ENCODE measurements at regions not wholly inside any gene's neighbourhood (a gene's known extent, or its start where the extent isn't known, plus 50 kb on each side); places are given as distances from the start of the nearest gene placed in this dataset.
"Not testable (repeated sequence)": the region's sequence is repeated elsewhere in the genome, so short reads cannot be mapped to it uniquely, and the experiment has no call there.

GRCh38 chr15:20386198-20386597 is 155.4 kb downstream of the GOLGA6L6 start:
- in situ Hi-C loops (cut with HindIII; ENCODE audit: low pct_unique_long_range_greater_than_20kb, low sequenced_read_pairs), result no loop called here
- no peak for DNase-seq (ENCODE audit: low read depth in 1 of 2, low spot score in 1 of 2)
- no peak for TF ChIP-seq JUND (IDR thresholded peaks at IDR 0.05; ENCODE audit: low read depth)

GRCh38 chr15:20380199-20380598 is 161.4 kb downstream of the GOLGA6L6 start:
- DNase-seq (ENCODE audit: low read depth in 1 of 2, low spot score in 1 of 2); in situ Hi-C loops (cut with HindIII; ENCODE audit: low pct_unique_long_range_greater_than_20kb, low sequenced_read_pairs): not testable (repeated sequence)

- no peak for DNase-seq (ENCODE audit: low read depth in 1 of 2, low spot score in 1 of 2)
- no peak for TF ChIP-seq JUND (IDR thresholded peaks at IDR 0.05; ENCODE audit: low read depth)
- in situ Hi-C loops (cut with HindIII; ENCODE audit: low pct_unique_long_range_greater_than_20kb, low sequenced_read_pairs), result no loop called here
Observed at GRCh38 chr15:20376872-20377271, 164.7 kb downstream of the GOLGA6L6 start.

GRCh38 chr15:20372416-20372815 is 169.2 kb downstream of the GOLGA6L6 start:
- in situ Hi-C loops (cut with HindIII; ENCODE audit: low pct_unique_long_range_greater_than_20kb, low sequenced_read_pairs); DNase-seq (ENCODE audit: low read depth in 1 of 2, low spot score in 1 of 2): not testable (repeated sequence)

- no peak for TF ChIP-seq JUND (IDR thresholded peaks at IDR 0.05; ENCODE audit: low read depth)
- no peak for DNase-seq (ENCODE audit: low read depth in 1 of 2, low spot score in 1 of 2)
- in situ Hi-C loops (cut with HindIII; ENCODE audit: low pct_unique_long_range_greater_than_20kb, low sequenced_read_pairs), result no loop called here
Observed at GRCh38 chr15:20369500-20369899, 172.1 kb downstream of the GOLGA6L6 start.

- no peak for DNase-seq (ENCODE audit: low read depth in 1 of 2, low spot score in 1 of 2)
- in situ Hi-C loops (cut with HindIII; ENCODE audit: low pct_unique_long_range_greater_than_20kb, low sequenced_read_pairs), result no loop called here
- no peak for TF ChIP-seq JUND (IDR thresholded peaks at IDR 0.05; ENCODE audit: low read depth)
Observed at GRCh38 chr15:20368974-20369373, 172.6 kb downstream of the GOLGA6L6 start.

GRCh38 chr15:20367093-20367492 is 174.5 kb downstream of the GOLGA6L6 start:
- TF ChIP-seq JUND (IDR thresholded peaks at IDR 0.05; ENCODE audit: low read depth), result no peak
- in situ Hi-C loops (cut with HindIII; ENCODE audit: low pct_unique_long_range_greater_than_20kb, low sequenced_read_pairs), result no loop called here
- no peak for DNase-seq (ENCODE audit: low read depth in 1 of 2, low spot score in 1 of 2)

GRCh38 chr15:20363591-20363990 is 178.0 kb downstream of the GOLGA6L6 start:
- DNase-seq (ENCODE audit: low read depth in 1 of 2, low spot score in 1 of 2); in situ Hi-C loops (cut with HindIII; ENCODE audit: low pct_unique_long_range_greater_than_20kb, low sequenced_read_pairs): not testable (repeated sequence)

GRCh38 chr15:20361091-20361490 is 180.5 kb downstream of the GOLGA6L6 start:
- no peak for DNase-seq (ENCODE audit: low read depth in 1 of 2, low spot score in 1 of 2)
- TF ChIP-seq JUND (IDR thresholded peaks at IDR 0.05; ENCODE audit: low read depth), result no peak
- in situ Hi-C loops (cut with HindIII; ENCODE audit: low pct_unique_long_range_greater_than_20kb, low sequenced_read_pairs), result no loop called here

- DNase-seq (ENCODE audit: low read depth in 1 of 2, low spot score in 1 of 2), result no peak
- in situ Hi-C loops (cut with HindIII; ENCODE audit: low pct_unique_long_range_greater_than_20kb, low sequenced_read_pairs), result no loop called here
- no peak for TF ChIP-seq JUND (IDR thresholded peaks at IDR 0.05; ENCODE audit: low read depth)
Observed at GRCh38 chr15:20358779-20359414, 182.7 kb downstream of the GOLGA6L6 start.

GRCh38 chr15:20358066-20358778 is 183.4 kb downstream of the GOLGA6L6 start:
- in situ Hi-C loops (cut with HindIII; ENCODE audit: low pct_unique_long_range_greater_than_20kb, low sequenced_read_pairs), result no loop called here
- no peak for DNase-seq (ENCODE audit: low read depth in 1 of 2, low spot score in 1 of 2)
- no peak for TF ChIP-seq JUND (IDR thresholded peaks at IDR 0.05; ENCODE audit: low read depth)

GRCh38 chr15:20357481-20358065 is 184.0 kb downstream of the GOLGA6L6 start:
- no peak for TF ChIP-seq JUND (IDR thresholded peaks at IDR 0.05; ENCODE audit: low read depth)
- in situ Hi-C loops (cut with HindIII; ENCODE audit: low pct_unique_long_range_greater_than_20kb, low sequenced_read_pairs), result no loop called here
- no peak for DNase-seq (ENCODE audit: low read depth in 1 of 2, low spot score in 1 of 2)

- DNase-seq (ENCODE audit: low read depth in 1 of 2, low spot score in 1 of 2), result no peak
- TF ChIP-seq JUND (IDR thresholded peaks at IDR 0.05; ENCODE audit: low read depth), result no peak
- in situ Hi-C loops (cut with HindIII; ENCODE audit: low pct_unique_long_range_greater_than_20kb, low sequenced_read_pairs), result no loop called here
Observed at GRCh38 chr15:20356911-20357480, 184.6 kb downstream of the GOLGA6L6 start.
